Heart left ventricle (tissue), 16 donors: ENCODE measurements at regions not wholly inside any gene's neighbourhood (a gene's known extent, or its start where the extent isn't known, plus 50 kb on each side); places are given as distances from the start of the nearest gene placed in this dataset.

Experiments
- ATAC-seq, 4 donors: fragments of 200-7000 bp; cut with Tn5 transposase; one replicate each; pipeline ENCODE4 v1.9.1; 2020 to 2022; ENCODE audit warnings: moderate library complexity in 4 of 4, mild to moderate bottlenecking in 3 of 4, moderate number of reproducible peaks in 1 of 4
- DNase-seq, 5 donors: peaks; one replicate each; pipeline ENCODE4 v3.0.0-alpha.2; 2020
- H3K27ac ChIP-seq, 12 donors: fragments of 200-600 bp; sonication (generic) in 4 of 12; one replicate each; pipeline versions ENCODE4 v1.5.0 to v1.8.0; 2016 to 2022; ENCODE audit warnings: mild to moderate bottlenecking in 2 of 12
- H3K27me3 ChIP-seq, 9 donors: fragments of 200-600 bp; sonication (generic) in 2 of 9; one replicate each; pipeline versions ENCODE4 v1.5.1 to v1.8.0; 2016 to 2022; ENCODE audit warnings: mild to moderate bottlenecking in 3 of 9
- H3K36me3 ChIP-seq, 9 donors: fragments of 200-600 bp; sonication (generic) in 2 of 9; one replicate each; pipeline versions ENCODE4 v1.5.0 to v1.8.0; 2018 to 2022; ENCODE audit warnings: mild to moderate bottlenecking in 2 of 9
- H3K4me1 ChIP-seq, 12 donors: fragments of 200-600 bp; sonication (generic) in 4 of 12; one replicate each; pipeline versions ENCODE4 v1.5.0 to v1.8.0; 2016 to 2022; ENCODE audit warnings: mild to moderate bottlenecking in 3 of 12
- H3K4me3 ChIP-seq, 12 donors: fragments of 200-600 bp; sonication (generic) in 4 of 12; one replicate each; pipeline versions ENCODE4 v1.5.0 to v1.8.0; 2017 to 2022; ENCODE audit warnings: mild to moderate bottlenecking in 9 of 12, moderate library complexity in 4 of 12
- H3K9me3 ChIP-seq, 12 donors: fragments of 200-600 bp; sonication (generic) in 4 of 12; one replicate each; pipeline versions ENCODE4 v1.5.0 to v1.8.0; 2016 to 2022; ENCODE audit warnings: mild to moderate bottlenecking in 1 of 12
- CTCF ChIP-seq, 12 donors: fragments of 200-600 bp; sonication (generic) in 4 of 12; IDR thresholded peaks; one replicate each; pipeline versions ENCODE4 v1.5.0 to v1.8.0; 2018 to 2022; ENCODE audit warnings: antibody characterized with exemption in 12 of 12, mild to moderate bottlenecking in 5 of 12
- POLR2A ChIP-seq, 2 donors: fragments of 450-650 bp; IDR thresholded peaks; one replicate each; pipeline ENCODE4 v1.6.1; 2017; ENCODE audit warnings: antibody characterized with exemption in 2 of 2, mild to moderate bottlenecking in 2 of 2, moderate library complexity in 2 of 2
- whole genome bisulfite sequencing, 4 donors: extraction: QIAGEN DNeasy Blood & Tissue Kit in 2 of 4; methylation state at CpG; one replicate each; pipeline versions ENCODE4 v1.1.5 to v1.1.7; 2013 to 2018; 5-methylcytosine and 5-hydroxymethylcytosine counted together
- intact Hi-C, 10 donors: fragments of 100-400 bp; cut with DNase I; formaldehyde crosslinking; loops; one replicate each; pipeline versions ENCODE4 v1.11.1 to v1.14.2; 2022
- donor health status: ischemic (EF 13 %, LVEDD 7.1; RV severe dilation, severe dysfunction).
- donor health status: healthy with polysubstance abuse.
- donor health status: DM: no; HTN: yes; CAD: no.
- donor health status: DM: no; HTN: no; CAD: no.
- donor health status: ischemic (EF 25% LVEDD 6.9; RV normal size, moderate dysfunction).
- donor health status: ischemic (EF 25% LVEDD 5.7; RV mildly dilated, moderate dysfunction).
- donor health status: healthy.
- donor health status: DM: yes; HTN: yes; CAD: no.
- donor health status: ischemic (EF 35%, LVEDD 5.7; RV mildly dilated, moderate dysfunction).
- donor health status: nonischemic (EF 11% LVEDD 7.7; RV severe dilation, severe dysfunction).
- donor health status: DM: yes; HTN: yes; CAD: no.
- donor health status: PGD.
- donor health status: ischemic (EF 29% LVEDD 5.4; RV normal size, mild dysfunction).
- donor health status: nonischemic (EF 23%, LVEDD 6.1; RV moderate dilation, normal function).

DNA sequence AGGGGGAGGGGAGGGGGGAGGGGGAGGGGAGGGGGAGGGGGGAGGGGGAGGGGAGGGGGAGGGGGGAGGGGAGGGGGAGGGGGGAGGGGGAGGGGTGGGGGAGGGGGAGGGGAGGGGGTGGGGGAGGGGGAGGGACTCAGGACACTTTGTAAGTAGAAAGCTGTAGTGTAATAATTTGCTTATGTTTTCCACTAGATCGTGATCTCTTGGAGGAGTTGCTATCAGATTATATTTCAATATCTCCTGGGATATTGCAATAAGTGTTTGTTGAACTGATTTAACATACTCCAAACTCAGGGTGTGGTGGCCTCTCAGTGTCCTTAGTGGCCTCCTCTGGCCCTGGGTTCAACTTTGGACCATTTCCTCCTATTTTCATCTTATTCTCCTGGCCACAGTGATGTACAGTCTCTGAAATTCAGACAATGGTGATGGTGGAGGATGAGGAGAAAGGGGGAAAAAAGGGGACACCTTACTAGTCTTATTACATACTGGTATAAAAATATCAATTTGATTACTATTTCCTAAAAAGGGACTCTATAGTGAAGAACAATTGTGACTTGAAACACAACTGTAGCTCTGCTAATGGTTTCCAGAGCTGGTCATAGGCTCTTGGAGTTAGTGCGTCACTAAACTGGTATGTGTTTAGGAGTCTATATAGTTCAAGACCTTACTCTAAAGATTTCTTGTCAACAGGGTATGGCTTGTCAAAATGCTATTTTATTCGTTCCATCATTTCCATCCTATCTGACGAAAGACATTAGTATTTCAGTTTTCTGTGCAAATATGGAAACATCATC is 89.6 kb downstream of the DDX1 start:
- ATAC-seq (no peak), DNase-seq (no peak)
- intact Hi-C loops: no loop called here
- Histone ChIP-seq H3K9me3 (no peaks in the 10 kb centered on the region), H3K36me3 (no peaks in the 10 kb centered on the region), H3K27me3 (no peaks in the 10 kb centered on the region), H3K4me3 (no peak overlapping the region), H3K27ac (no peak overlapping the region), H3K4me1 (peaks cover 0 to 7% (median 0%) of the 10 kb centered on the region in 12 donors)
- 89 to 98% (median 95%) methylated on average over 4 of the region's 4 CpGs for WGBS, 4 donors
- TF ChIP-seq CTCF (IDR thresholded peaks at IDR 0.05) (no peak), POLR2A (IDR thresholded peaks at IDR 0.05) (no peak)

DNA sequence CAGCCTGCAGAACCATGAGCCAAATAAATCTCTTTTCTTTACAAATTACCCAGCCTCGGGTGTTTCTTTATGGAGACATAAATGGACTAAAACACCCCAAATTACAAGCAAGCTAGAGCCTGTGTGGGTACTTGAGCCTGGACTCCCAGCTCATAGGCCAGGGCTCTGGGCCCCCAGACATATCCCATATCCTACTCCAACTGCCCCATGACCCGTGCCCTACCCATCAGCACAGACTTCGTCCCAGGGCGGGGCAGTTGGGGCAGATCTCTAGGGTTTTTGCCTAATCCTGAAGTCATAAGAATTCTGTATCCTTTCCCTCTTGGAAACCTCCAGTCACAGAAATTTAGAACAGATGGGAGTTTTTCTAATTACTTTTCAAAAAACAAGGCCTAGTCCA is 90.7 kb downstream of the DDX1 start:
- no peak for ATAC-seq
- intact Hi-C loops: no loop called here
- Histone ChIP-seq H3K27ac (no peak overlapping the region), H3K36me3 (no peaks in the 10 kb centered on the region), H3K4me3 (no peak overlapping the region), H3K9me3 (no peaks in the 10 kb centered on the region), H3K27me3 (no peaks in the 10 kb centered on the region), H3K4me1 (peaks cover 0 to 7% (median 0%) of the 10 kb centered on the region in 12 donors)
- DNase-seq: no peak
- 93 to 97% (median 95%) methylated on average over 4 of the region's 4 CpGs for WGBS, 4 donors
- TF ChIP-seq CTCF (IDR thresholded peaks at IDR 0.05) (no peak), POLR2A (IDR thresholded peaks at IDR 0.05) (no peak)

DNA sequence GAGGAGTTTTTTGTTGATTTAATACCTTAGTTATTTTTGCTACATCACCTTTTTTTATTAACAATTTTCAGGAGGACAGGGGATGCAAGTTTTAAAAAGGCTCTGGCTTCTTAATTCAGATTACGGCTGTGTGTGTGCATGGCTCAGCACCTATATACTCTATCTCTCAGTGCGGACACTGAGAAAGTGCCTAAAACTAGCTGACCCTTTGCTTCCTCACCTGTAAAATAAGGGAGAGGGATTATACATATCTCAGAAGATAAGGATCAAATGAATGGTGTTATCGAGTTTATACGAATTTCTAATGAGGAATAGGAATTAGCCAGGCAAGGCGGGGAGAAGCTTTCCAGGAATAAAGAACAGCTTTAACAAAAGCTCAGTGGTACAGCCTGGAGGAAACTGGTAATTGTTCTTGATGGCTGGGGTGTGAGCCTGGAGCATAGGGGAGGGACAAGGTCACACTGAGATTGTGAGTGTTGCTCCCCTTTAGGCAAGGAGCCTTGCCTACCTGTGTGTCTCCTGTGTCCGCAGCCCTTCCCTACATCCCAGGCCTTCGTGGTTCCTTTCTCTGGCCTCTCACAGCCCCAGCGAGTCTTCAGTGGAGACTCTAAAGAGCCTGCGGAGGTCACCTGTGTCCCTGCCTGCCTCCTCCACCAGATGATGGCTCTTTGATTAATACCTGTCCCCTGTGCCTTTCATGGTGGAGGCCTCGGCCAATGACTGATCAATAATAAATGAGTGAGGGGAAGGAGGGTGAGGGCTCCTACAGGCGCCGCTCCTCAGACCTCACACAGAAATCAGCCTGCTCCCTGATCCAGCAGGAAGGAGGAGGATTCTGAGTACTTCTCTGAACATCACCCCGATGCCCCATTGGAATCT is 92.7 kb downstream of the DDX1 start:
- intact Hi-C loops: no loop called here
- WGBS, 4 donors: 85 to 96% (median 92%) methylated on average over 12 to 13 of the region's 13 CpGs
- Histone ChIP-seq H3K36me3 (no peaks in the 10 kb centered on the region), H3K27ac (no peak overlapping the region), H3K27me3 (no peaks in the 10 kb centered on the region), H3K4me1 (no peaks in the 10 kb centered on the region), H3K9me3 (no peaks in the 10 kb centered on the region), H3K4me3 (no peak overlapping the region)
- ATAC-seq: no peak
- TF ChIP-seq CTCF (IDR thresholded peaks at IDR 0.05) (no peak), POLR2A (IDR thresholded peaks at IDR 0.05) (no peak)
- no peak for DNase-seq

GRCh38 chr2:15685143-15685542 is 93.5 kb downstream of the DDX1 start:
- Histone ChIP-seq H3K4me1 (no peaks in the 10 kb centered on the region), H3K4me3 (no peak overlapping the region), H3K27me3 (no peaks in the 10 kb centered on the region), H3K36me3 (no peaks in the 10 kb centered on the region), H3K27ac (no peak overlapping the region), H3K9me3 (no peaks in the 10 kb centered on the region)
- TF ChIP-seq CTCF (IDR thresholded peaks at IDR 0.05) (no peak), POLR2A (IDR thresholded peaks at IDR 0.05) (no peak)
- DNase-seq: no peak
- ATAC-seq: no peak
- WGBS, 4 donors: 93 to 96% (median 94%) methylated on average over 9 of the region's 9 CpGs
- intact Hi-C loops: no loop called here
